HepG2 (cell line): ENCODE measurements at regions not wholly inside any gene's neighbourhood (a gene's known extent, or its start where the extent isn't known, plus 50 kb on each side); places are given as distances from the start of the nearest gene placed in this dataset.
A peak's percentile ranks its signal among the peaks of the same experiment; 100 is the strongest.

Experiments used
- BHLHE40 ChIP-seq: IDR thresholded peaks from 2 replicates; pipeline ENCODE4 v1.6.1; 2011; ENCODE audit warnings: low read length, improper control_type of control experiment
- HDAC6 ChIP-seq: fragments of 200-600 bp; sonication (generic); IDR thresholded peaks from 2 replicates; pipeline ENCODE4 v1.7.0; 2017; ENCODE audit warnings: mild to moderate bottlenecking, antibody characterized with exemption, low read length, low read depth
- SAP130 ChIP-seq: IDR thresholded peaks from 2 replicates; pipeline ENCODE4 v1.6.1; 2016; ENCODE audit warnings: low read depth
- SIN3A ChIP-seq: IDR thresholded peaks from 2 replicates; pipeline ENCODE4 v1.6.1; 2011; ENCODE audit warnings: low read depth, mild to moderate bottlenecking, control low read depth, low read length, borderline replicate concordance
- SMYD3 ChIP-seq: sonication (generic); formaldehyde crosslinking; IDR thresholded peaks from 2 replicates; pipeline ENCODE4 v1.8.1; 2023; ENCODE audit warnings: mild to moderate bottlenecking, missing genetic modification reagents
- TCF12 ChIP-seq, 2 experiments: fragments of 450-650 bp in 1 of 2; sonication (generic) in 1 of 2; formaldehyde crosslinking in 1 of 2; IDR thresholded peaks; 2 replicates each; pipeline versions ENCODE4 v1.6.1 to v1.8.0; 2017 to 2022; ENCODE audit warnings: antibody characterized with exemption in 1 of 2, mild to moderate bottlenecking in 1 of 2, missing genetic modification reagents in 1 of 2, moderate library complexity in 1 of 2
- ZNF557 ChIP-seq: sonication (generic); formaldehyde crosslinking; IDR thresholded peaks from 2 replicates; pipeline ENCODE4 v1.4.0; 2020; ENCODE audit warnings: missing genetic modification reagents
- TF ChIP-seq, protein P1 (sequence below): sonication (generic); formaldehyde crosslinking; conservative IDR thresholded peaks from 2 replicates; pipeline ENCODE4 v1.4.0; 2020; ENCODE audit warnings: mild to moderate bottlenecking, missing genetic modification reagents, moderate library complexity
- TF ChIP-seq, protein P2 (sequence below): sonication (generic); formaldehyde crosslinking; IDR thresholded peaks from 2 replicates; pipeline ENCODE4 v1.9.0; 2021; ENCODE audit warnings: missing genetic modification reagents, borderline replicate concordance
- TF ChIP-seq, protein P3 (sequence below): sonication (generic); formaldehyde crosslinking; conservative IDR thresholded peaks from 2 replicates; pipeline ENCODE4 v1.4.0; 2020; ENCODE audit warnings: missing genetic modification reagents
- TF ChIP-seq, protein P4 (sequence below): sonication (generic); formaldehyde crosslinking; conservative IDR thresholded peaks from 2 replicates; pipeline ENCODE4 v1.4.0; 2020; ENCODE audit warnings: missing genetic modification reagents
- TF ChIP-seq, protein P5 (sequence below), 2 experiments: sonication (generic) in 1 of 2; formaldehyde crosslinking in 1 of 2; IDR thresholded peaks; 2 replicates each; pipeline versions ENCODE4 v1.4.0 to v1.6.1; 2018 to 2020; ENCODE audit warnings: missing genetic modification reagents in 2 of 2, borderline replicate concordance in 1 of 2, low read depth in 1 of 2, mild to moderate bottlenecking in 1 of 2, missing biosample characterization in 1 of 2
- TF ChIP-seq, protein P6 (sequence below): sonication (generic); formaldehyde crosslinking; IDR thresholded peaks from 2 replicates; pipeline ENCODE4 v1.4.0; 2020; ENCODE audit warnings: missing genetic modification reagents

DNA sequence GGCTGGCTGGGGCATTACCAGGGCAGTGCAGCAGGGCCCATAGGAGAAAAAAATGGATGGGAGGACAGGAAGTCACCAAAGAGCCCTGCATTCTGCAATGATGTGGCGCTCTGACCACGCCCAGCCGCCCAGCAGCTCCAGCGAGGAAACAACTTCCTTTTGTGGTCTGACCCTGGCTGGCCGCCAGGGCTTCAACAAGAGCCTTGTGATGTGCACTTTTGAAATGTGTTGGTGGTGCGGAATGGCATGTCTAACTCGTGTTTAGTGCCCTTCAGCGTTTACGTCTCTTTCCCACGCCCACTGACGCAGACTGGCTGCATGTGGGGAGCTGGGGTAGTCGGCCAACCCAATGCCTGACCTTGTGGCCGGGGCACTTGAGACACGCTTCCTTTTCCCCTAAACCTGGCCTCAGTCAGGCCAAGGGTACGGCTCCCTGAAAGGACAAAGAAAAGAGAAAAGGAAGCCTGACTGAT lies 81.9 kb upstream of the CTNNB1 start (continued):
- TF ChIP-seq, protein P1, sequence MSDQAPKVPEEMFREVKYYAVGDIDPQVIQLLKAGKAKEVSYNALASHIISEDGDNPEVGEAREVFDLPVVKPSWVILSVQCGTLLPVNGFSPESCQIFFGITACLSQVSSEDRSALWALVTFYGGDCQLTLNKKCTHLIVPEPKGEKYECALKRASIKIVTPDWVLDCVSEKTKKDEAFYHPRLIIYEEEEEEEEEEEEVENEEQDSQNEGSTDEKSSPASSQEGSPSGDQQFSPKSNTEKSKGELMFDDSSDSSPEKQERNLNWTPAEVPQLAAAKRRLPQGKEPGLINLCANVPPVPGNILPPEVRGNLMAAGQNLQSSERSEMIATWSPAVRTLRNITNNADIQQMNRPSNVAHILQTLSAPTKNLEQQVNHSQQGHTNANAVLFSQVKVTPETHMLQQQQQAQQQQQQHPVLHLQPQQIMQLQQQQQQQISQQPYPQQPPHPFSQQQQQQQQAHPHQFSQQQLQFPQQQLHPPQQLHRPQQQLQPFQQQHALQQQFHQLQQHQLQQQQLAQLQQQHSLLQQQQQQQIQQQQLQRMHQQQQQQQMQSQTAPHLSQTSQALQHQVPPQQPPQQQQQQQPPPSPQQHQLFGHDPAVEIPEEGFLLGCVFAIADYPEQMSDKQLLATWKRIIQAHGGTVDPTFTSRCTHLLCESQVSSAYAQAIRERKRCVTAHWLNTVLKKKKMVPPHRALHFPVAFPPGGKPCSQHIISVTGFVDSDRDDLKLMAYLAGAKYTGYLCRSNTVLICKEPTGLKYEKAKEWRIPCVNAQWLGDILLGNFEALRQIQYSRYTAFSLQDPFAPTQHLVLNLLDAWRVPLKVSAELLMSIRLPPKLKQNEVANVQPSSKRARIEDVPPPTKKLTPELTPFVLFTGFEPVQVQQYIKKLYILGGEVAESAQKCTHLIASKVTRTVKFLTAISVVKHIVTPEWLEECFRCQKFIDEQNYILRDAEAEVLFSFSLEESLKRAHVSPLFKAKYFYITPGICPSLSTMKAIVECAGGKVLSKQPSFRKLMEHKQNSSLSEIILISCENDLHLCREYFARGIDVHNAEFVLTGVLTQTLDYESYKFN (CRISPR knock-in tag) = 0 out of 2 replicates have a peak, but pooled peaks have one; percentile 19
- TF ChIP-seq SMYD3 (CRISPR knock-in tag) = no peak
- no peak for TF ChIP-seq ZNF557 (CRISPR knock-in tag)
- no peak for TF ChIP-seq TCF12 (IDR thresholded peaks at IDR 0.05)
- 0 out of 2 replicates have a peak, but pooled peaks have one; percentile 51 for TF ChIP-seq TCF12 (CRISPR knock-in tag; IDR thresholded peaks at IDR 0.05)
- TF ChIP-seq, protein P2, sequence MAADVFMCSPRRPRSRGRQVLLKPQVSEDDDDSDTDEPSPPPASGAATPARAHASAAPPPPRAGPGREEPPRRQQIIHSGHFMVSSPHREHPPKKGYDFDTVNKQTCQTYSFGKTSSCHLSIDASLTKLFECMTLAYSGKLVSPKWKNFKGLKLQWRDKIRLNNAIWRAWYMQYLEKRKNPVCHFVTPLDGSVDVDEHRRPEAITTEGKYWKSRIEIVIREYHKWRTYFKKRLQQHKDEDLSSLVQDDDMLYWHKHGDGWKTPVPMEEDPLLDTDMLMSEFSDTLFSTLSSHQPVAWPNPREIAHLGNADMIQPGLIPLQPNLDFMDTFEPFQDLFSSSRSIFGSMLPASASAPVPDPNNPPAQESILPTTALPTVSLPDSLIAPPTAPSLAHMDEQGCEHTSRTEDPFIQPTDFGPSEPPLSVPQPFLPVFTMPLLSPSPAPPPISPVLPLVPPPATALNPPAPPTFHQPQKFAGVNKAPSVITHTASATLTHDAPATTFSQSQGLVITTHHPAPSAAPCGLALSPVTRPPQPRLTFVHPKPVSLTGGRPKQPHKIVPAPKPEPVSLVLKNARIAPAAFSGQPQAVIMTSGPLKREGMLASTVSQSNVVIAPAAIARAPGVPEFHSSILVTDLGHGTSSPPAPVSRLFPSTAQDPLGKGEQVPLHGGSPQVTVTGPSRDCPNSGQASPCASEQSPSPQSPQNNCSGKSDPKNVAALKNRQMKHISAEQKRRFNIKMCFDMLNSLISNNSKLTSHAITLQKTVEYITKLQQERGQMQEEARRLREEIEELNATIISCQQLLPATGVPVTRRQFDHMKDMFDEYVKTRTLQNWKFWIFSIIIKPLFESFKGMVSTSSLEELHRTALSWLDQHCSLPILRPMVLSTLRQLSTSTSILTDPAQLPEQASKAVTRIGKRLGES = no peak
- TF ChIP-seq, protein P3, sequence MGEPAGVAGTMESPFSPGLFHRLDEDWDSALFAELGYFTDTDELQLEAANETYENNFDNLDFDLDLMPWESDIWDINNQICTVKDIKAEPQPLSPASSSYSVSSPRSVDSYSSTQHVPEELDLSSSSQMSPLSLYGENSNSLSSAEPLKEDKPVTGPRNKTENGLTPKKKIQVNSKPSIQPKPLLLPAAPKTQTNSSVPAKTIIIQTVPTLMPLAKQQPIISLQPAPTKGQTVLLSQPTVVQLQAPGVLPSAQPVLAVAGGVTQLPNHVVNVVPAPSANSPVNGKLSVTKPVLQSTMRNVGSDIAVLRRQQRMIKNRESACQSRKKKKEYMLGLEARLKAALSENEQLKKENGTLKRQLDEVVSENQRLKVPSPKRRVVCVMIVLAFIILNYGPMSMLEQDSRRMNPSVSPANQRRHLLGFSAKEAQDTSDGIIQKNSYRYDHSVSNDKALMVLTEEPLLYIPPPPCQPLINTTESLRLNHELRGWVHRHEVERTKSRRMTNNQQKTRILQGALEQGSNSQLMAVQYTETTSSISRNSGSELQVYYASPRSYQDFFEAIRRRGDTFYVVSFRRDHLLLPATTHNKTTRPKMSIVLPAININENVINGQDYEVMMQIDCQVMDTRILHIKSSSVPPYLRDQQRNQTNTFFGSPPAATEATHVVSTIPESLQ (CRISPR knock-in tag) = no peak
- TF ChIP-seq BHLHE40 = peak; percentile 51
- no peak for TF ChIP-seq HDAC6
- TF ChIP-seq, protein P4, sequence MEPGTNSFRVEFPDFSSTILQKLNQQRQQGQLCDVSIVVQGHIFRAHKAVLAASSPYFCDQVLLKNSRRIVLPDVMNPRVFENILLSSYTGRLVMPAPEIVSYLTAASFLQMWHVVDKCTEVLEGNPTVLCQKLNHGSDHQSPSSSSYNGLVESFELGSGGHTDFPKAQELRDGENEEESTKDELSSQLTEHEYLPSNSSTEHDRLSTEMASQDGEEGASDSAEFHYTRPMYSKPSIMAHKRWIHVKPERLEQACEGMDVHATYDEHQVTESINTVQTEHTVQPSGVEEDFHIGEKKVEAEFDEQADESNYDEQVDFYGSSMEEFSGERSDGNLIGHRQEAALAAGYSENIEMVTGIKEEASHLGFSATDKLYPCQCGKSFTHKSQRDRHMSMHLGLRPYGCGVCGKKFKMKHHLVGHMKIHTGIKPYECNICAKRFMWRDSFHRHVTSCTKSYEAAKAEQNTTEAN (CRISPR knock-in tag) = peak; percentile 84
- peak; percentile 77 for TF ChIP-seq SAP130
- TF ChIP-seq, protein P5, sequence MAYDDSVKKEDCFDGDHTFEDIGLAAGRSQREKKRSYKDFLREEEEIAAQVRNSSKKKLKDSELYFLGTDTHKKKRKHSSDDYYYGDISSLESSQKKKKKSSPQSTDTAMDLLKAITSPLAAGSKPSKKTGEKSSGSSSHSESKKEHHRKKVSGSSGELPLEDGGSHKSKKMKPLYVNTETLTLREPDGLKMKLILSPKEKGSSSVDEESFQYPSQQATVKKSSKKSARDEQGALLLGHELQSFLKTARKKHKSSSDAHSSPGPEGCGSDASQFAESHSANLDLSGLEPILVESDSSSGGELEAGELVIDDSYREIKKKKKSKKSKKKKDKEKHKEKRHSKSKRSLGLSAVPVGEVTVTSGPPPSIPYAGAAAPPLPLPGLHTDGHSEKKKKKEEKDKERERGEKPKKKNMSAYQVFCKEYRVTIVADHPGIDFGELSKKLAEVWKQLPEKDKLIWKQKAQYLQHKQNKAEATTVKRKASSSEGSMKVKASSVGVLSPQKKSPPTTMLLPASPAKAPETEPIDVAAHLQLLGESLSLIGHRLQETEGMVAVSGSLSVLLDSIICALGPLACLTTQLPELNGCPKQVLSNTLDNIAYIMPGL (CRISPR knock-in tag; IDR thresholded peaks at IDR 0.05; ENCODE audit: borderline replicate concordance in 1 of 2, low read depth in 1 of 2) = peak in 1 of 2 experiments; percentile 49; a peak in 1 of 4 replicates
- TF ChIP-seq, protein P6, sequence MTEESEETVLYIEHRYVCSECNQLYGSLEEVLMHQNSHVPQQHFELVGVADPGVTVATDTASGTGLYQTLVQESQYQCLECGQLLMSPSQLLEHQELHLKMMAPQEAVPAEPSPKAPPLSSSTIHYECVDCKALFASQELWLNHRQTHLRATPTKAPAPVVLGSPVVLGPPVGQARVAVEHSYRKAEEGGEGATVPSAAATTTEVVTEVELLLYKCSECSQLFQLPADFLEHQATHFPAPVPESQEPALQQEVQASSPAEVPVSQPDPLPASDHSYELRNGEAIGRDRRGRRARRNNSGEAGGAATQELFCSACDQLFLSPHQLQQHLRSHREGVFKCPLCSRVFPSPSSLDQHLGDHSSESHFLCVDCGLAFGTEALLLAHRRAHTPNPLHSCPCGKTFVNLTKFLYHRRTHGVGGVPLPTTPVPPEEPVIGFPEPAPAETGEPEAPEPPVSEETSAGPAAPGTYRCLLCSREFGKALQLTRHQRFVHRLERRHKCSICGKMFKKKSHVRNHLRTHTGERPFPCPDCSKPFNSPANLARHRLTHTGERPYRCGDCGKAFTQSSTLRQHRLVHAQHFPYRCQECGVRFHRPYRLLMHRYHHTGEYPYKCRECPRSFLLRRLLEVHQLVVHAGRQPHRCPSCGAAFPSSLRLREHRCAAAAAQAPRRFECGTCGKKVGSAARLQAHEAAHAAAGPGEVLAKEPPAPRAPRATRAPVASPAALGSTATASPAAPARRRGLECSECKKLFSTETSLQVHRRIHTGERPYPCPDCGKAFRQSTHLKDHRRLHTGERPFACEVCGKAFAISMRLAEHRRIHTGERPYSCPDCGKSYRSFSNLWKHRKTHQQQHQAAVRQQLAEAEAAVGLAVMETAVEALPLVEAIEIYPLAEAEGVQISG (CRISPR knock-in tag) = peak; percentile 56; the same call in 1 of the 2 replicates
- peak; percentile 16; the same call in 1 of the 2 replicates for TF ChIP-seq SIN3A
